HG03280 (cell line): ENCODE measurements at regions not wholly inside any gene's neighbourhood (a gene's known extent, or its start where the extent isn't known, plus 50 kb on each side); places are given as distances from the start of the nearest gene placed in this dataset.

ENCODE experiments used
- ATAC-seq: cut with Tn5 transposase; IDR thresholded peaks from one replicate; pipeline ENCODE4 v1.9.1; 2021; ENCODE audit warnings: mild to moderate bottlenecking, moderate library complexity; ENCODE audit not compliant: unreplicated experiment

DNA sequence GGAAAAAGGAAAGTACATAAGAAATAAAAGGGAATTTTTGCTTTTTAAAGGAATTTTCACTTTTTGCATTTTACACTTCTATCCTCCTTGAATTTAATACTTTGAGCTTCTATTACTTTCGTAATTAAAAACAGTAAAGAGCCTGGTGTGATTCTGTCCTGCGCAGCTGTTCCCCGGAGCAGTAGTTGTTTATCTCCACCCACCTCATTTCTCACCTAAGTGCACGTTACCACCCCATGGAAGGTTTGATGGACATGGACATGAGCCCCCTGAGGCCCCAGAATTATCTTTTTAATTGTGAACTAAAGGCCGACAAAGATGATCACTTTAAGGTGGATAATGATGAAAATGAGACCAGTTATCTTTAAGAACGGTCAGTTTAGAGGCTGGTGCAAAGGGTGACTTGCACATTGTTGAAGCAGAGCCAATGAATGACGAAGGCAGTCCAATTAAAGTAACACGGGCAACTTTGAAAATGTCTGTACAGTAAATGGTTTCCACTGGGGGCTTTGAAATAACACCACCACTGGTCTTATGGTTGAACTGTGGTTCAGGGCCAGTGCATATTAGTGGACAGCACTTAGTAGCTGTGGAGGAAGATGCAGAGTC is 52.1 kb upstream of the TEX13D start:
- ATAC-seq, result no peak

DNA sequence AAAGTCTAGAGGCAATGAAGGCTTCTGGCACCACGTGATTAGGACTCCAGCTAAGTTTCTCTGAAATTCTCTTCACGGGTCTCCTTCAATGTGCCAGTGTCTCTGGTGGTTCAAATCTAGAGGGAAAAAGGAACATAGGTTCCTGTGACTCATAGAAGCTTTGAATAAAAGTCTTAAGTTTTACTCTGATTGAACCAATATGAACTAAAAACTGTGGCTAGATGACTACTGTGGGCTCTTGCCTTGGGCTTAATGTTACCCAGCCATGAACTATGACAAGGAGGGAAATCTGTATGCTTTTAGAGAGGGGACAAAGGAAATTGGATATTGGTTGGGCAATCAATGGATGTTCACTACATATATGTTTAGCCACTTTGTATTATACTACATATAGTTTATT is 49.9 kb upstream of the TEX13D start:
- no peak for ATAC-seq
